Gastroesophageal sphincter (tissue), 4 donors: ENCODE measurements at regions not wholly inside any gene's neighbourhood (a gene's known extent, or its start where the extent isn't known, plus 50 kb on each side); places are given as distances from the start of the nearest gene placed in this dataset.

Experiments used
- ATAC-seq: fragments of 150-250 bp; one replicate; pipeline ENCODE4 v1.9.1; 2016; ENCODE audit warnings: mild to moderate bottlenecking, moderate library complexity
- H3K27ac ChIP-seq, 4 donors: fragments of 200-600 bp; sonication (generic) in 3 of 4; 1 replicate in 3 of 4; 2 replicates in 1 of 4; pipeline ENCODE4 v1.5.1; 2016 to 2019
- H3K27me3 ChIP-seq: fragments of 200-600 bp; sonication (generic); one replicate; pipeline ENCODE4 v1.5.1; 2019
- H3K36me3 ChIP-seq, 2 donors: fragments of 200-600 bp; sonication (generic); one replicate each; pipeline ENCODE4 v1.5.1; 2019; ENCODE audit warnings: control low read depth in 1 of 2
- H3K4me1 ChIP-seq, 3 donors: fragments of 200-600 bp; sonication (generic); 1 replicate in 2 of 3; 2 replicates in 1 of 3; pipeline ENCODE4 v1.5.1; 2016 to 2019; ENCODE audit warnings: control low read depth in 2 of 3
- H3K4me3 ChIP-seq, 2 donors: fragments of 200-600 bp; sonication (generic); one replicate each; pipeline ENCODE4 v1.5.1; 2019; ENCODE audit warnings: mild to moderate bottlenecking in 1 of 2, moderate library complexity in 1 of 2
- H3K9me3 ChIP-seq, 3 donors: fragments of 200-600 bp; sonication (generic); one replicate each; pipeline ENCODE4 v1.5.1; 2017 to 2019; ENCODE audit warnings: control low read depth in 2 of 3
- EP300 ChIP-seq: sonication (generic); formaldehyde crosslinking; IDR thresholded peaks from one replicate; pipeline ENCODE4 v1.6.1; 2017; ENCODE audit warnings: antibody characterized with exemption, mild to moderate bottlenecking
- POLR2A ChIP-seq, 2 donors: fragments of 450-650 bp; IDR thresholded peaks; one replicate each; pipeline ENCODE4 v1.6.1; 2017; ENCODE audit warnings: antibody characterized with exemption in 2 of 2, mild to moderate bottlenecking in 2 of 2, moderate library complexity in 1 of 2
- POLR2AphosphoS5 ChIP-seq: sonication (generic); formaldehyde crosslinking; IDR thresholded peaks from one replicate; pipeline ENCODE4 v1.6.1; 2017; ENCODE audit warnings: antibody characterized with exemption
- WGBS, 2 donors: methylation state at CpG; one replicate each; pipeline ENCODE4 v1.1.5; 2018; ENCODE audit warnings: low coverage in 1 of 2; 5-methylcytosine and 5-hydroxymethylcytosine counted together
- TF ChIP-seq, protein P1 (sequence below), 4 experiments: fragments of 200-600 bp in 2 of 4; fragments of 450-650 bp in 2 of 4; sonication (generic) in 1 of 4; IDR thresholded peaks; one replicate each; pipeline ENCODE4 v1.5.1; 2017 to 2019; ENCODE audit warnings: antibody characterized with exemption in 4 of 4, mild to moderate bottlenecking in 2 of 4, moderate library complexity in 2 of 4

DNA sequence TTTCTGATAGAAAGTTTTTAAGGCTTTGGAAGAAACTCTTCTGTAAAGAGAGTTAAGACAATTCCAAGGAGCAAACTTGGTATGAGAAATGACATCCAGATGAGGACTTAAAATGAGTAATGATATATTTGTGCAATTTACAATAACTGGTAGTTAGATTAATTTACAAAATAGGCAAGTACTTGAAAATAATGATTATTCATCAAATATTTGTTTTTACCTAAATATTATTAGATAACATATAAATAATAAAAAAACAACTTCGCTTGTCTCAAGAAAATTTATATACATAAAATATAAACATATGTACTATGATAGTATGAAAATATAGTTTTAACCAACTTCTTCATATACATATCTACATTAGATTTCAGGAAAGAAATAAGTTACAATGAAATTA, 478.5 kb downstream of the TRIB2 start:
- peaks cover 4% of the 10 kb centered on the region for H3K27me3 ChIP-seq
- no peaks in the 10 kb centered on the region for H3K9me3 ChIP-seq
- no peak overlapping the region for H3K27ac ChIP-seq
- H3K4me1 ChIP-seq, result no peaks in the 10 kb centered on the region
- H3K36me3 ChIP-seq, result no peaks in the 10 kb centered on the region
- H3K4me3 ChIP-seq, result no peak overlapping the region
- ATAC-seq, result no peak
- 80 to 88% methylated on average over 1 of the region's 1 CpG for WGBS, 2 donors
- TF ChIP-seq POLR2AphosphoS5 (no peak), POLR2A (IDR thresholded peaks at IDR 0.05) (no peak), EP300 (no peak)
- TF ChIP-seq, protein P1, sequence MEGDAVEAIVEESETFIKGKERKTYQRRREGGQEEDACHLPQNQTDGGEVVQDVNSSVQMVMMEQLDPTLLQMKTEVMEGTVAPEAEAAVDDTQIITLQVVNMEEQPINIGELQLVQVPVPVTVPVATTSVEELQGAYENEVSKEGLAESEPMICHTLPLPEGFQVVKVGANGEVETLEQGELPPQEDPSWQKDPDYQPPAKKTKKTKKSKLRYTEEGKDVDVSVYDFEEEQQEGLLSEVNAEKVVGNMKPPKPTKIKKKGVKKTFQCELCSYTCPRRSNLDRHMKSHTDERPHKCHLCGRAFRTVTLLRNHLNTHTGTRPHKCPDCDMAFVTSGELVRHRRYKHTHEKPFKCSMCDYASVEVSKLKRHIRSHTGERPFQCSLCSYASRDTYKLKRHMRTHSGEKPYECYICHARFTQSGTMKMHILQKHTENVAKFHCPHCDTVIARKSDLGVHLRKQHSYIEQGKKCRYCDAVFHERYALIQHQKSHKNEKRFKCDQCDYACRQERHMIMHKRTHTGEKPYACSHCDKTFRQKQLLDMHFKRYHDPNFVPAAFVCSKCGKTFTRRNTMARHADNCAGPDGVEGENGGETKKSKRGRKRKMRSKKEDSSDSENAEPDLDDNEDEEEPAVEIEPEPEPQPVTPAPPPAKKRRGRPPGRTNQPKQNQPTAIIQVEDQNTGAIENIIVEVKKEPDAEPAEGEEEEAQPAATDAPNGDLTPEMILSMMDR (IDR thresholded peaks at IDR 0.05), result no peak

DNA sequence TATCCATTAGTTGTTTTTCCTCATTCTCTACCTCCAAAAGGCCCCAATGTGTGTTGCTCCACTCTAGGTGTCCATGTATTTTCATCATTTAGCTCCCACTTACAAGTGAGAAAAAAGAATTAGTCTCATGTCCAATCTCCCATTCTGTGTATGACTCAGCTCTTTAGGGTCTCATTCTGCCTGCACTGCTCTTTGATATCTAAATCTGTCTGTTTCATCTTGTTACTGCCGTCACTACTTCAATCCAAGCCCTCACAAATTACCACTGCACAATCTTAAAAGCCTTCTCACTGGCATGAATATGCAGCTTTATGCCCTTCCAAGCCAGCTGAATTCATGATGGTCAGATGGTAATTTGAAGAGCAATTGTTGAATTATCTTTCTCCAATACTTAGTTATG, 480.5 kb downstream of the TRIB2 start:
- WGBS, 2 donors, result 47 to 78% methylated on average over 1 of the region's 1 CpG
- Histone ChIP-seq H3K9me3 (no peaks in the 10 kb centered on the region), H3K36me3 (no peaks in the 10 kb centered on the region), H3K27me3 (no peaks in the 10 kb centered on the region), H3K4me1 (no peaks in the 10 kb centered on the region), H3K4me3 (no peak overlapping the region), H3K27ac (no peak overlapping the region)
- ATAC-seq, result no peak
- TF ChIP-seq POLR2A (IDR thresholded peaks at IDR 0.05), result no peak
- TF ChIP-seq, protein P1 (IDR thresholded peaks at IDR 0.05), result no peak
- no peak for TF ChIP-seq POLR2AphosphoS5
- no peak for TF ChIP-seq EP300

DNA sequence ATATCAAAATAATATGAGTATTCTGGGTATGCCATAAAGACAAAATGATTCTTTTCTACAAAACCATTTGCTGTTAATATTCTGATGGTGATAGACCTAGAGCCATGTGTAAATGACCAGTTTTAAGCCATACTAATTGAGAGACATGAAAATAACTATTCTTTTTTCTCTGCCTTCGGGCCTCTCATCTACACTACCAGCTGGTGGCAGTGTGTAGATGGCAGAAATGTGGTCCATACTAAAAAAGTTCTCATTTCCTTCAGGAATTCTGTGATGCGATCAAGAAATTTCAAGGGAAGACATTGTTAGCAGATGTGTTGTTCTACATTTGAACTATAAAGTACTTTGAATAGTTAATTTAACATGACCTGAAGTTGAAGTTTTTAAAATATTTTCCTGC, 485.2 kb downstream of the TRIB2 start:
- TF ChIP-seq POLR2A (IDR thresholded peaks at IDR 0.05), result no peak
- no peak for TF ChIP-seq EP300
- TF ChIP-seq POLR2AphosphoS5, result no peak
- TF ChIP-seq, protein P1 (IDR thresholded peaks at IDR 0.05), result no peak
- no peak for ATAC-seq
- Histone ChIP-seq H3K9me3 (no peaks in the 10 kb centered on the region), H3K36me3 (no peaks in the 10 kb centered on the region), H3K27ac (no peak overlapping the region), H3K4me3 (no peak overlapping the region), H3K4me1 (no peaks in the 10 kb centered on the region), H3K27me3 (no peaks in the 10 kb centered on the region)
- 83 to 91% methylated on average over 2 of the region's 2 CpGs for WGBS, 2 donors

DNA sequence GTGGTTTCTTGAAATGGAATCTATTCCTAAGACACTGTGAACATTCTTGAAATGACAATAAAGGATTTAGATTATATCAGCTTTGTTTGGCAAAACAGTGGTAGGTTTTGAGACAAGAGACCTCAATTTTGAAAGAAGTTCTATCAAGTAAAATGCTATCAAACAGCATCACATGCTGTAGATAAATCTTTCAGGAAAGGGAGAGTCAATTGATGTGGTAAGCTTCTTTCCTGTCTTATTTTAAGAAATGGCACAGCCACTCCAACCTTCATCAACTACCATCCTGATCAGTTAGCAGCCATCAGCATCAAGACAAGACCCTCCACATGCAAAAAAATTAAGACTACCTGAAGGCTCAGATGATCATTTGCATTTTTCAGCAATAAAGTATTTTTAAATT, 495.4 kb downstream of the TRIB2 start:
- Histone ChIP-seq H3K27ac (no peak overlapping the region), H3K36me3 (no peaks in the 10 kb centered on the region), H3K4me1 (no peaks in the 10 kb centered on the region), H3K27me3 (no peaks in the 10 kb centered on the region), H3K9me3 (peaks cover 0 to 19% (median 0%) of the 10 kb centered on the region in 3 donors), H3K4me3 (no peak overlapping the region)
- ATAC-seq, result no peak
- TF ChIP-seq EP300 (no peak), POLR2AphosphoS5 (no peak), POLR2A (IDR thresholded peaks at IDR 0.05) (no peak)
- TF ChIP-seq, protein P1 (IDR thresholded peaks at IDR 0.05), result no peak

DNA sequence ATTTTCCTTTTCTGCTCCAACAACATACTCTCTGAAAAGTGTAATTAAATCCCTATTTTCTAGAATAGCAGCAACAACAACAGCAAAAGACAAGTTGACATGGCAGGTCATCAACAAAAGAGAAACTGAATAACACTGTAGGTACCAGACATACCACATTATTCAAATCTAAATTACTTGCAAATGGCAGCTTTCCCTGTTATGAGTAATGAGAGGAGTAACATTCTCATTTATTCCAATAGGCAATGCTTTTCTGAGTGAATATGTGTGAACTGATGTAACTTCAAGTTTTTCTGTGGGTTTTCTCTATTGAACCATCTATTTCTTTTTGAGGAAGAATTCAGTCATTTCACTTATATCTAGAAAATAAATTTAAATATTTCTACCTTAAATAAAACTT, 501.5 kb downstream of the TRIB2 start:
- TF ChIP-seq POLR2A (IDR thresholded peaks at IDR 0.05) (no peak), EP300 (no peak), POLR2AphosphoS5 (no peak)
- TF ChIP-seq, protein P1 (IDR thresholded peaks at IDR 0.05), result no peak
- no peak for ATAC-seq

More for the DNA sequence above, 501.5 kb downstream of the TRIB2 start:
- Histone ChIP-seq H3K4me3 (no peak overlapping the region), H3K9me3 (no peaks in the 10 kb centered on the region), H3K27ac (no peak overlapping the region), H3K4me1 (no peaks in the 10 kb centered on the region), H3K27me3 (no peaks in the 10 kb centered on the region), H3K36me3 (no peaks in the 10 kb centered on the region)
